ENCODE measurements at regions not wholly inside any gene's neighbourhood (a gene's known extent, or its start where the extent isn't known, plus 50 kb on each side); places are given as distances from the start of the nearest gene placed in this dataset.

DNA sequence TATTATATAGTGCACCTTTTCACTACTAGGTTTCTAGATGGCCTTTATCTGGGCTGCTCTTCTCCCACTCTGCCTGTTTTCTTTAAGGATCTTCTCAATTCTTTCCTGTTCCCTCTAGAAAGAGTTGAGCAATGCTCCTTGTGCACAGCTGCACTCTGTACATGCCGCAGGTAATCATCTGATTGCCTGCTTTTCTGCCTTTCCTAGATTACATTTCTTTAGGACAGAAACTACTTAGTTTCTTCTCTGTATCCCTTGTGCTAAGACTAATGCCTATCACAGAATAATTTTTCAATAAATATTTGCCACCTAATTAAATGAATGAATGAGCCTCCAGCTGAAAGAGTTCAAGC lies 802.4 kb upstream of the ID2 start:
- H3K27ac ChIP-seq, result no peak overlapping the region
- no peaks in the 10 kb centered on the region for H3K27me3 ChIP-seq
- no peaks in the 10 kb centered on the region for H3K9me3 ChIP-seq
- no peak for TF ChIP-seq CTCF (IDR thresholded peaks at IDR 0.05)
- no peak for DNase-seq (ENCODE audit: low spot score)
- H3K4me3 ChIP-seq, result no peak overlapping the region
- H3K4me1 ChIP-seq, result no peaks in the 10 kb centered on the region
- H3K36me3 ChIP-seq, result no peaks in the 10 kb centered on the region

DNA sequence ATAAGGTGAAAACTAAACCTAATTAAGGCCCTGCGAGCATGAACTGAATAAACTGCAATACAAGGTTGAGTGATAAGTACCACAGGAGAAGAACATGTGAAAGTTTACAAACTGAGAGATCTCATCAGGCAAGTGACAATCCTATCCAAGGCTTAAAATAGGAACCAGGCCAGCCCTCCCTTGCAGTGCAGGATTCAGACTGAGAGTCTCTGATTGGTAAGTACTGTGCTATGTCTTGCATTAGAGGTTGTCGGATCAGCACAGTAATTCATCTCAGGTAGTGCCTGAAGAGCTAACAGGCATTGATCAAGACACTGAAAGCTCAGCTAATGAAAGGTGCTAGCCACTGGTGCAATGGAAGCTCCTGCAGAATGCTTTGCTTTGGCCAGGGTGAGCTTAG lies 801.7 kb upstream of the ID2 start:
- no peaks in the 10 kb centered on the region for H3K4me1 ChIP-seq
- H3K36me3 ChIP-seq, result no peaks in the 10 kb centered on the region
- H3K27me3 ChIP-seq, result no peaks in the 10 kb centered on the region
- no peak for TF ChIP-seq CTCF (IDR thresholded peaks at IDR 0.05)
- H3K9me3 ChIP-seq, result no peaks in the 10 kb centered on the region
- H3K4me3 ChIP-seq, result no peak overlapping the region
- DNase-seq (ENCODE audit: low spot score), result no peak
- no peak overlapping the region for H3K27ac ChIP-seq

DNA sequence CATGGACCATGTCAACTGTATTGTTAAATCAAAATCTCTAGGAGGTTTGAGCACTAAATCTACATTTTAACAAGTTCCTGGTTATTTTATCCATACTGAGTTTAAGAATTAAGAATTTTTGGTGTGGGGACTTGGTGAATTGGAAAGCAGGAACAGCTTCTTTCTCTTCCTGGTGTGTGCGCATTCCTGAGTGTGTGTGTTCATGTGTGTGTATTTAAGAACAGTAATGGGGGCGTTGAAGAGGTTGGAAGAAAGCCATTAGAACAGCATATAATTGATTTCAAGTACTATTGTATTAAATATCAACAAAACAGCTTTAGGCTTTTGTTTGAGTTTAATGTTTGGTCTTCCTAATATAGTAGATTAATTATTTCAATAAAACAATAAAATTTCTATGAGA lies 801.3 kb upstream of the ID2 start:
- Histone ChIP-seq H3K4me1 (no peaks in the 10 kb centered on the region), H3K9me3 (no peaks in the 10 kb centered on the region), H3K27me3 (no peaks in the 10 kb centered on the region), H3K27ac (no peak overlapping the region), H3K4me3 (no peak overlapping the region), H3K36me3 (no peaks in the 10 kb centered on the region)
- no peak for DNase-seq (ENCODE audit: low spot score)
- no peak for TF ChIP-seq CTCF (IDR thresholded peaks at IDR 0.05)

- H3K36me3 ChIP-seq, result no peaks in the 10 kb centered on the region
- TF ChIP-seq CTCF (IDR thresholded peaks at IDR 0.05), result no peak
- DNase-seq (ENCODE audit: low spot score), result no peak
These were observed 800.8 kb upstream of the ID2 start for GRCh38 chr2:7881063-7881462.

DNA sequence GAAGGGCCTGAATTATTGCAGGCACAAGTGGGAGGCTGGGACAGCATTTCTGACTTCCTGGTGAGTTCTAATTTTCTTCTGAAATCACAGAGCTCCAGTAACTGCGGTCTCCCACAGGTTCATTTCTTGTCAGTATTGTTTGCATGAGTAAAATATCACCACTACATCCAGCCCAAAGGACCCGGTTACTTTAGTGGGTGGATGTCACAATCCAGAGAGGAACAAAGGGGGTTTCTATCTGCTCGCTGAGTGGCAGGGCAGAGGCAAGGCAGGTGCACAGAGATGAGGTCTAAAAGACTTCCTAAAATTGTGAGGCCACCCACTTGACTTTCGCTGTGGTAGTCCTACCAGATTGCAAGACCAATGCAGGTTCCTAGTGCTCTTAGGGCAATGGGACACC lies 800.4 kb upstream of the ID2 start:
- H3K27ac ChIP-seq, result no peak overlapping the region
- no peak for TF ChIP-seq CTCF (IDR thresholded peaks at IDR 0.05)
- no peaks in the 10 kb centered on the region for H3K9me3 ChIP-seq
- DNase-seq (ENCODE audit: low spot score), result no peak
- no peaks in the 10 kb centered on the region for H3K4me1 ChIP-seq
- no peak overlapping the region for H3K4me3 ChIP-seq
- no peaks in the 10 kb centered on the region for H3K27me3 ChIP-seq
- H3K36me3 ChIP-seq, result no peaks in the 10 kb centered on the region

More at GRCh38 chr2:7881063-7881462, 800.8 kb upstream of the ID2 start:
- Histone ChIP-seq H3K27me3 (no peaks in the 10 kb centered on the region), H3K4me1 (no peaks in the 10 kb centered on the region), H3K27ac (no peak overlapping the region), H3K9me3 (no peaks in the 10 kb centered on the region), H3K4me3 (no peak overlapping the region)

- TF ChIP-seq CTCF (IDR thresholded peaks at IDR 0.05), result no peak
- no peak overlapping the region for H3K27ac ChIP-seq
- DNase-seq (ENCODE audit: low spot score), result no peak
- H3K27me3 ChIP-seq, result no peaks in the 10 kb centered on the region
- no peaks in the 10 kb centered on the region for H3K36me3 ChIP-seq
- H3K9me3 ChIP-seq, result no peaks in the 10 kb centered on the region
- H3K4me1 ChIP-seq, result no peaks in the 10 kb centered on the region
- H3K4me3 ChIP-seq, result no peak overlapping the region
These were observed 799.6 kb upstream of the ID2 start for GRCh38 chr2:7882296-7882695.

Measured in right atrium auricular region (tissue), 2 donors.